ENCODE measurements at regions not wholly inside any gene's neighbourhood (a gene's known extent, or its start where the extent isn't known, plus 50 kb on each side); places are given as distances from the start of the nearest gene placed in this dataset.
"Not testable (repeated sequence)": the region's sequence is repeated elsewhere in the genome, so short reads cannot be mapped to it uniquely, and the experiment has no call there.

DNA sequence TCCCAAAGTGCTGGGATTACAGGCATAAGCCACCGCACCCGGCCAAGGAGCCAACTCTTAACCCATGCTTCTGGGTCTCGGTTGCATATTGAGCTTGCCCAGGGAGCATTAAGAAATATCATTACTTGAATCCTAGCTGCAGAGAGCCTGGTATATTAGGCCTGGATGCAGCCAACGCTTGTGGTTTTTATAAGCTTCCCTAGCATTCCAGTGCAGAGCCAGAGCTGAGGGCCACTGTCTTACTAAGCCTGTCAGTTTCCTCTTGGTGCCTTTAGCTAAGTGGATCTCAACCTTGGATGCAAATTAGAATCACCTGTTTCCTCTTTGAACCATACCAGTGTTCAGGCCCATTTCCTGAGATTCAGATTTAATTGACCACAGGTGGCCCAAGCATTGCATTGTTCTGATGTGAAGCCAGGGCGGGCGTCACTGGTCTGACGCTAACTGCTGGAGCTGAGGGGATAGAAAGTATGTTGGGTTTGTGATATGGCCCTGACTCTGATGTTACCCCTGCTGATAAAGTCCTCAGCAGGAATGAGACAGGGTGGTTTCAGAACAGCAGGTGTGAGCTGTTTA lies 76.3 kb downstream of the BTBD3 start:
- Histone ChIP-seq H3K27ac (replicated peaks) (no peak overlapping the region), H3K27me3 (ENCODE audit: insufficient read depth, poor library complexity, severe bottlenecking) (no peaks in the 10 kb centered on the region), H3K4me3 (replicated peaks; ENCODE audit: insufficient read depth, low read length) (no peak overlapping the region)
- no peak for TF ChIP-seq GABPA (IDR thresholded peaks at IDR 0.05; ENCODE audit: low read depth)
- TF ChIP-seq REST (IDR thresholded peaks at IDR 0.05; ENCODE audit: insufficient replicate concordance, low read depth), result no peak
- no peak for TF ChIP-seq POLR2AphosphoS5 (IDR thresholded peaks at IDR 0.05; ENCODE audit: low read depth)
- no peak for TF ChIP-seq SPI1 (IDR thresholded peaks at IDR 0.05; ENCODE audit: borderline replicate concordance, low read depth)
- TF ChIP-seq, protein P1, sequence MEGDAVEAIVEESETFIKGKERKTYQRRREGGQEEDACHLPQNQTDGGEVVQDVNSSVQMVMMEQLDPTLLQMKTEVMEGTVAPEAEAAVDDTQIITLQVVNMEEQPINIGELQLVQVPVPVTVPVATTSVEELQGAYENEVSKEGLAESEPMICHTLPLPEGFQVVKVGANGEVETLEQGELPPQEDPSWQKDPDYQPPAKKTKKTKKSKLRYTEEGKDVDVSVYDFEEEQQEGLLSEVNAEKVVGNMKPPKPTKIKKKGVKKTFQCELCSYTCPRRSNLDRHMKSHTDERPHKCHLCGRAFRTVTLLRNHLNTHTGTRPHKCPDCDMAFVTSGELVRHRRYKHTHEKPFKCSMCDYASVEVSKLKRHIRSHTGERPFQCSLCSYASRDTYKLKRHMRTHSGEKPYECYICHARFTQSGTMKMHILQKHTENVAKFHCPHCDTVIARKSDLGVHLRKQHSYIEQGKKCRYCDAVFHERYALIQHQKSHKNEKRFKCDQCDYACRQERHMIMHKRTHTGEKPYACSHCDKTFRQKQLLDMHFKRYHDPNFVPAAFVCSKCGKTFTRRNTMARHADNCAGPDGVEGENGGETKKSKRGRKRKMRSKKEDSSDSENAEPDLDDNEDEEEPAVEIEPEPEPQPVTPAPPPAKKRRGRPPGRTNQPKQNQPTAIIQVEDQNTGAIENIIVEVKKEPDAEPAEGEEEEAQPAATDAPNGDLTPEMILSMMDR (IDR thresholded peaks at IDR 0.05; ENCODE audit: insufficient read depth, low read length), result no peak
- DNase-seq (ENCODE audit: low read depth in 1 of 2, low spot score in 1 of 2), result no peak

- Histone ChIP-seq H3K27ac (replicated peaks) (no peak overlapping the region), H3K27me3 (ENCODE audit: insufficient read depth, poor library complexity, severe bottlenecking) (no peaks in the 10 kb centered on the region), H3K4me3 (replicated peaks; ENCODE audit: insufficient read depth, low read length) (no peak overlapping the region)
- no peak for DNase-seq (ENCODE audit: low read depth in 1 of 2, low spot score in 1 of 2)
- TF ChIP-seq SPI1 (IDR thresholded peaks at IDR 0.05; ENCODE audit: borderline replicate concordance, low read depth), result no peak
- no peak for TF ChIP-seq POLR2AphosphoS5 (IDR thresholded peaks at IDR 0.05; ENCODE audit: low read depth)
- TF ChIP-seq, protein P1 (IDR thresholded peaks at IDR 0.05; ENCODE audit: insufficient read depth, low read length), result no peak
- no peak for TF ChIP-seq REST (IDR thresholded peaks at IDR 0.05; ENCODE audit: insufficient replicate concordance, low read depth)
- no peak for TF ChIP-seq GABPA (IDR thresholded peaks at IDR 0.05; ENCODE audit: low read depth)
Measured at GRCh38 chr20:11995805-11996567, 78.3 kb downstream of the BTBD3 start.

DNA sequence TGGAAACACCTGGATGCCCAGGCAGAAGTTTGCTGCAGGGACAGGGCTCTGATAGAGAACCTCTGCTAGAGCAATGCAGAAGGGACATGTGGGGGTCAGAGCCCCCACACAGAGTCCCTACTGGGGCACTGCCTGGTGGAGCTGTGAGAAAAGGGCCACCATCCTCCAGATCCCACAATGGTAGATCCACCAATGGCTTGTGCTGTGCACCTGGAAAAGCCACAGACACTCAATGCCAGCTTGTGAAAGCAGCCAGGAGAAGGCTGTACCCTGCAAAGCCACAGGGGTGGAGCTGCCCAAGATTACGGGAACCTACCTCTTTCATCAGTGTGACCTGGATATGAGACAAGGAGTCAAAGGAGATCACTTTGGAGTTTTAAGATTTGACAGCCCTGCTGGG lies 87.1 kb downstream of the BTBD3 start:
- H3K27me3 ChIP-seq (ENCODE audit: insufficient read depth, poor library complexity, severe bottlenecking); H3K4me3 ChIP-seq (replicated peaks; ENCODE audit: insufficient read depth, low read length); H3K27ac ChIP-seq (replicated peaks); DNase-seq (ENCODE audit: low read depth in 1 of 2, low spot score in 1 of 2): not testable (repeated sequence)

DNA sequence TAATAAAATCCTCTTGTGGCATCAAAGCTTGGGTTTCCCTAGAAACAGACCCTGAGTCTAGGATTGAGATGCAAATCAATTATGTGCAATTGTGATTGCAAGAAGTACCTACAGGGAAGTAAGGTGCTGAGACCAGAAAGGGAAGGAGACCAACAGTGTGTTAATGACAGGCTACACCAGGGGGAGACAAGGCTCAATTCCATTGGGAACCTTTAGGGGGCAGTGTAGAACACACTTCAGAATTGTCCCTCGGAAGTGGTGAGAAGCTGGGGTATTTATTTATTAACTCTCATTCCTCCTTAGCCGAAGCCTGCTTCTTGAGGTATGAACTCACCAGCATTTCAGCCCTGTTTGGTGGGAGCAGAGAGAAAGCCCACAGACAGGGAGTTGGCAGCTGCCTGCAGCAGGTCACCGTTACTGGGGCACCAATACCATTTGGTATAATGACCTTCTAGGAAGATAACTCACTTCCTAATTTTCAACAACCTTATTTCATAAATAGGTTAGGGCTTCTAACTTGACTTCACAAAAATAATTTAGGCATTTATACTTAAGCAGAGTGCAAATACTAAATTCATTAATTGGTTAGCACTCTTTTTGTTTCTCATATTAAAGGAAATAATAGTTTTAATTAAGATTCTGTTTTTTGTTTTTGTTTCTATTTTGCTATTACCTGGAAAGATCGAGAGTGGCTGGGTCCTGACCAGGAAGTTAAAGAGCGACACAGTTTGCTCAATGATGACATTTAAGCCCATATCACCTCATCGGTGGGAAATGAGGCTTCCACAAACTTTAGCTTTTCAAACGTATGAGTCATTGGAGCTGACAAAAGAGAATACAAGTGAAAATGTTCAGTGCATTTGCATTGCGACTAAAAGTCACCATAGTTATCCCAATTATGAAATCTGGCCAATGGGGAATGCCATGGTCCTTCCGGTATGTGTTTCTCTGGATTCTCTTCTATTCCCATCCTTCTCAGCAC lies 94.8 kb downstream of the BTBD3 start:
- DNase-seq (ENCODE audit: low read depth in 1 of 2, low spot score in 1 of 2), result peak; percentile 60 to 74
- TF ChIP-seq, protein P1 (IDR thresholded peaks at IDR 0.05; ENCODE audit: insufficient read depth, low read length), result peak; percentile 98
- TF ChIP-seq SPI1 (IDR thresholded peaks at IDR 0.05; ENCODE audit: borderline replicate concordance, low read depth) (peak; percentile 37; the same call in 1 of the 2 replicates), REST (IDR thresholded peaks at IDR 0.05; ENCODE audit: insufficient replicate concordance, low read depth) (no peak), GABPA (IDR thresholded peaks at IDR 0.05; ENCODE audit: low read depth) (no peak), POLR2AphosphoS5 (IDR thresholded peaks at IDR 0.05; ENCODE audit: low read depth) (no peak)
- H3K27me3 ChIP-seq (ENCODE audit: insufficient read depth, poor library complexity, severe bottlenecking), result no peaks in the 10 kb centered on the region
- H3K27ac ChIP-seq (replicated peaks), result no peak overlapping the region
- 0 out of 2 replicates have a peak overlapping the region, but pooled peaks have one; percentile 6 for H3K4me3 ChIP-seq (replicated peaks; ENCODE audit: insufficient read depth, low read length)

Data from HL-60 (cell line).